Muscle of arm (tissue), 1 donor: ENCODE measurements at regions not wholly inside any gene's neighbourhood (a gene's known extent, or its start where the extent isn't known, plus 50 kb on each side); places are given as distances from the start of the nearest gene placed in this dataset.
"Not testable (repeated sequence)": the region's sequence is repeated elsewhere in the genome, so short reads cannot be mapped to it uniquely, and the experiment has no call there.

Experiments used
- DNase-seq: peaks from one replicate; pipeline ENCODE4 v3.0.0-alpha.2; 2013

DNA sequence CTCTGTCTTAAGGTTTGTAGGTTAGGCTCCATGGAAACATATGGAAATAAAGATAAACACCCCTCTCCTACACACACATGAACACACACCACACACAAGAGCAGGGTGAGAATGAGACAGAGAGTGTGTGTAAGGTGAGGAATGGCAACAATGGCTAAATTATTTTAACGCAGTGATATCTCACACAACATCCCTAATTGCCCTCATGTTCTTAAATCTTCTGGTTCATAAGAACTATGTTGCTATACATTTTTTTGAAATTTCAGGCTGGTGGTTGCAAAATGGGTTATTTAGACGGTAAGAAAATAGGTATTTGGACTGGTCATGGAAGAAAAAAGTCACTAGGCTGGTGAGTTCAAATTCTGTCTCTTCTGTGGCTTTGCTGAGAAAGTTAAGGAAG, 316.7 kb upstream of the ESRRG start:
- no peak for DNase-seq

GRCh38 chr1:217039139-217039538, 315.9 kb upstream of the ESRRG start:
- DNase-seq: not testable (repeated sequence)

GRCh38 chr1:217036757-217037156, 313.5 kb upstream of the ESRRG start:
- DNase-seq: no peak

DNA sequence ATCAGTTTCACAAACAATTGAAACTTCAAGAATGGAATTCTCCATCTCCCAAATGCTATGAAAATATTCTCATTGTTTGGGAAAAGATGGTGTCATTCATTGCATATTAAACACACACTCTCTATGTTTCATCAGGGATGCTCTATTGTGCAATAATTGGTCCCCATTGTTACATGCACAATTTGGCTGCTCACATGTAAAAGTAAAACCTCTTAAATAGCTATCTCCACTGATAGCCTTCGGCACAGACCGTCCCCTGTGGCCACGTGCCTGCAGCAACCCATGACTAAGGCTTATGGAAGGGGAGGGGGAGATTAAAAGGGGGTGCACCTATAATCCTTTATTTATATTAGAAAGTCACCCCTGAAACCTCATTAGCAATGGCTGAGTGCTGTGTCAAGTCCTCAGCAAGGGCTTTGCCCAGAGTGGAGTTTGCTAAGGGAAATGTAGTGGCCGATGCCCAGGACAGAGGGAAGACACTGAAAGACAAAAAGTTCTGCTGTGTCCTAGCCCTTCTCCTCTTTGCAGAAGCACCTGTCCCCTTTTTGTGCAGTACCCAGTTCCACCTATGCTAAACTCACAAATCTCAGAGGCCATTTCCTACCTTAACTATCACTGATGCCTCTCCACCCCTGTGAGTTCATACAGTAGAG, 309.6 kb upstream of the ESRRG start:
- DNase-seq: no peak

GRCh38 chr1:217029281-217030157, 306.3 kb upstream of the ESRRG start:
- peak; percentile 81 for DNase-seq

DNA sequence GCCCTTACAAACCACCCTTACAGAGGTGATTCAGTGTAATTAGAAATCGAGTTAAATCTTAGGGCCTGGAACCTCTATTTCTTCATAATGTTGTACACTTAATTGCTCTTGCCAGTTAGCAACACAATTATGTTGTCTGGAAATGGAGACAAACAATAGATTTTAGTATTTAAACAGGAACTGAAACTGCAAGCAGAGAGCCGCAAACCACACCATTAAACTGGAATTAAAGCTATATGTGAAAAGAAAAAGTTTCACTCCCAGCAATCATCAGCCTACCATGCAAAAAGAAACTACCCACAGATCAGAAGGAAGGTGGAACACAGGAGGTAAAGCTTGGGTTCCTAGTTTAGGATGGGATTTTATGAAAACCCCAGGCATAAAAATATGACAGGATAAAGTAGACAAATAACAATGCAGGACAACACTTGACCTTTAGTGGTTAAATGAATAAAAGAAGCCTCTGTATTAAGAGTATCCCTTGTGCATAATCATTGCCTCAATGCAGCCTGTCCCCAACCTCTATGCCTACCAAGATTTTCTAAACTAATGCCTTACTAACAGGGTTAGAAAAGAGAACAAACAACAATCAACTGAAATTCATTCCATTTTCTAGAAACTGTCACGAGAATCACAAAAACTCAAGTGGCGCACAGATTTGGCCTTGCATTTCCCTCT, 304.3 kb upstream of the ESRRG start:
- DNase-seq: no peak

- no peak for DNase-seq
These were observed 303.3 kb upstream of the ESRRG start for GRCh38 chr1:217026531-217026930.

- DNase-seq: no peak
These were observed 302.2 kb upstream of the ESRRG start for GRCh38 chr1:217025381-217025780.

GRCh38 chr1:217024911-217025310, 301.7 kb upstream of the ESRRG start:
- no peak for DNase-seq

GRCh38 chr1:217021956-217022355, 298.7 kb upstream of the ESRRG start:
- peak; percentile 40 for DNase-seq

DNA sequence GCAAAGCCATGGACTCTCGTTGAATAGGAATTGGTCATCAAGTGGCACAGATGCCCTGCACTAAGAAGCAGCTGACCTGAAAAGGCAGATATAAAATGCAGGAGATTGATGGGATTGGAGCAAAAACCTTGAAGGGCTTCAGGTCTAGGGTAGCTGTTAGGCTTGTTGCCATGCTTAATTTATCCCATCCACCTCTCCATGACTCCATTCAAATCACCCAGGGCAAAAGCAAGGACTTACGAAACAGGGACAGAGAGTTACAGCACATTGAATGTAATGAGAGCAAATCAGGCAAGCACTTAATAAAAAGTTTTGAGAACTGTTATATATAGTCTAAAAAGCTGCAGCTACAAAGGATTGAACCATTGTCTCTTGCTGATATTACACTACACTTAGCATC, 298.2 kb upstream of the ESRRG start:
- DNase-seq: no peak

DNA sequence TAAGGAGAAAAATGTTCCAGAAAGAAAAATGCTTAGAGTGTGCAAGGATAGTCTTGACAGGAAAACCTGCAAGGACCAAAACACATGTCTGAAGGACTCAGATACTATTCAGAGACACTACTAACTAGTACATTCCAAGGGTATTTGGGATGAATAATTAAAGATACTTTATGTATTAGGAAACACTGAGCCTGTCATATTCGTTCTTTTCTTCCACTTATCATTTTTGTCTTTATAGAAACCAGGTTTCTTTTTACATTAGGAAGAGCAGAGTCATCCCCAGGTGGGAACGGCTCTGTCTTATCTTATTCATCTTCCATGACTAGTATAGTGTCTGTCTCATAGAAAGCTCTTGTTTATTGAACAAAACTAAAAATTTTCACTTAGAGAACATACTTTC, 296.2 kb upstream of the ESRRG start:
- no peak for DNase-seq

DNA sequence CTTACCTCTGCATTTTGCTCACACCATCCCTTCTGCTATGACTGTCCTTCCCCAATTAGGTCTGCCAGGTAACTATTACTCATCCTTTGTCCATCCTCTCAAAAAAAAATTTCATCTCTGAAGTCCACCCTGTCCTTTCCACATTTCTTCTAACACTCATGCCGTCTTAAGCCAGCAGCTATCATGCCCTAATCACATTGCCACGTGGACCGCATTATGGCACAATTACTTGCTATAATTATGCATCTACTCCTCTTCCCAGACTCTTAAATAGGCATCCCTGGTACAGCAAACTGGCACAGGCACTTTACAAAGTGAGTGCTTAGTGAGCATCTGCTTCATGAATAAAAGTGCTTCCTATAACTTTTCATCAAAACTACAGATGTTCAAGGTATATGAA, 295.4 kb upstream of the ESRRG start:
- DNase-seq: no peak

DNA sequence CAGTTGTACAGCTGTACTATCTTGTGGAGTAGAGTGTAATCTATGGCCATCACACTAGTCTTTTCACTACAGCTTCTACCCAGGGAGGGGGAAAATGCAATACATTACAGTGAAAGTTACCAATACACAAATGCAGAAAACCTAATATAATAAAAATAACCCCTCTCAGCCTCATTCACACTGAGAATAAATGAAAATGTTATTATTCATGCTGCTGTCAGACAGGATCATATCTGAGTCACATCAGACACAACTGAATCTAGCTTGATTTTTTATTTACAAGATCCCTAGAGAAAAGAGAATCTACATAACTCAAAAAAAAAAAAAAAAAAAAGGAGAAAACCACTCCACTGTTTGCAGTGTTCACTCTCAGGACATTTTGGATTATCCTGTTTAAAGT, 293.9 kb upstream of the ESRRG start:
- DNase-seq: no peak

DNA sequence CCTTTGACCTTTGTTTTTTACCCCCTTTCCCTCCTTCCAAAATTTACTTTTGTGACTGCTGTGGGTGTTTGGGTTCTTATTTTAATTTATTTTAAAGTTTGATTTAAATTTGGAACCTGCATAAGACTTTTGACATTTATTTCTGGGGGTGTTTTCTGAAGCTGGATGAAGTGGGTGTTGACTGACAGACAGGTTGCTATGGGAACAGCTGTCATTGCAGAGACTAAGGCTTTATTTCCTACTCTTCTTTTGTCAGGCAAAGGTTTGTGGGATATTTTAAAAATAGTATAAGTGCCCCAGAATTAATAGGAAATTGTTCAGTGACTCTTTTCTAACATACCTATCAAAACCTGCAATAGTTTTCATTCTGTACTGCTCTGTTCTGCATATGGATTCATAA, 290.8 kb upstream of the ESRRG start:
- no peak for DNase-seq

- no peak for DNase-seq
These were observed 289.4 kb upstream of the ESRRG start for GRCh38 chr1:217012659-217013058.

GRCh38 chr1:217011097-217011496, 287.9 kb upstream of the ESRRG start:
- DNase-seq: no peak

- DNase-seq: no peak
These were observed 287.0 kb upstream of the ESRRG start for GRCh38 chr1:217010253-217010652.

GRCh38 chr1:217009376-217009775, 286.1 kb upstream of the ESRRG start:
- no peak for DNase-seq

DNA sequence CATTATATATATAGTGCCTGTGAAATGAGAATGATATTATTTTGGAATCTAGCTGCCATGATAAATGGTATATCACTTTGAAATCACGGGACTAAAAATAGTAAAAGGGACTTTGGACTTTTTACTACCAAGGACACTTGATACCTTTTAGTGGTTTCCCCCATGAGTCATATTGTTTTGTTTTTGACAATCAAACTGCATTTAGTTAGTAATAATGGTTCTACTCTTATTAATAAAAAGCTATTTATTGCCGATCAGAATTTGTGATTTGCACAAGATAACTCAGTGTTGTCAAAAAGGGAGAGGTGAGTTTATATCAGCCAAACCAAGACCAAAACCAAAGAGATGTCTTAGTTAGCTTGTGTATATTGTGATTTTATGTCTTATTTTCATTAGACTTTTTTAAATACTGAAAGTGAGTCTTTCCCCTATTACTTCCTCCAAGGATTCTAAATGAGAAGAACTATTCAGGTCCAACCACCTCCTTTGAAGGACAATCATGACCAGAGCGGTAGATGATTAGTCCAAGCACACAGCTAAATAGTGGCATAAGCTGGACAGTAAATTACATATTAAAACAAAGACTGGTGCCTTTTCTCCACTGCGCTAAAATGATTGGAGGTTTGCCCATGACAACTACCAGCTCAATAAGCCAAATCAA, 281.7 kb upstream of the ESRRG start:
- DNase-seq: no peak

DNA sequence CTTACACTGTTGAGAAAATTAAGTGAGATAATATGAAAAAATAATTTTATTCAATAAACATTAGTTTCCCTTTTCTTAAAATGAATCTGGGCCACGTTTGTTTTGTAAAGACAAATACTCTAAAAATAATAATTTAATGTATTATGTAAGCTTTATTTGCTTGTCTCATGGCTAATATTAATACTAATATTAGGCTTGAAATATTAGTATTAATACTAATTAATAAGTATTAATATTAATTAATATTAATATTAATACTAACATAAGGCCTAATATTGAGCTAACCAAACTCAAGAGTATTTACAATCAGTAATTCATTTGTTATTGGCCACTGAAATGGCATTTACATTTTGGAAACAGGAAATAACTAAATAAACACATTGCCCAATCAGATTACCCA, 280.1 kb upstream of the ESRRG start:
- DNase-seq: no peak

DNA sequence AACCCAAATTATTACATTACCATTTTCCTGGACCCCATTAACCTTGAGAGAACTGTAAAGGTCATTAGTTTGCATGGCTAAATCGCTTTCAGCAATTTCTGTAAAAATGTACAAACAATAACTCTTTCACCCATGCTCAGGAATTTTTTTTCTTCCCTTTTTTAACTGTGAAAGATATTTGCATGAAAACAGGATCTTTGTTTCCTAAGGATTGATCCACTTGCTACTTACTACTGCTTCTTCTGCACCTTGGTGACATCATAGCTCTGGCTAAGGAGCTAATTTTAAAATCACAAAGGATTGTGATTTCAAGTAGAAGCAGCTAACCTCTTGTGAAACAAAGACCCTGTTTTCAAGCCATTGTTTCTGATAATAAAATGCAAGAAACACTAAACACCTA, 274.6 kb upstream of the ESRRG start:
- no peak for DNase-seq
